HTR-8/SVneo (cell line): ENCODE measurements at regions not wholly inside any gene's neighbourhood (a gene's known extent, or its start where the extent isn't known, plus 50 kb on each side); places are given as distances from the start of the nearest gene placed in this dataset.
A peak's percentile ranks its signal among the peaks of the same experiment; 100 is the strongest.

Experiments used
- DNase-seq: peaks from one replicate; pipeline ENCODE4 v3.0.0; 2011; ENCODE audit warnings: low spot score, mixed read lengths; ENCODE audit not compliant: insufficient read length
- FAIRE-seq: peaks from 2 replicates; lab custom pipeline; 2011; peaks lifted over from hg19 to GRCh38; lab: Jason Lieb, UNC

DNA sequence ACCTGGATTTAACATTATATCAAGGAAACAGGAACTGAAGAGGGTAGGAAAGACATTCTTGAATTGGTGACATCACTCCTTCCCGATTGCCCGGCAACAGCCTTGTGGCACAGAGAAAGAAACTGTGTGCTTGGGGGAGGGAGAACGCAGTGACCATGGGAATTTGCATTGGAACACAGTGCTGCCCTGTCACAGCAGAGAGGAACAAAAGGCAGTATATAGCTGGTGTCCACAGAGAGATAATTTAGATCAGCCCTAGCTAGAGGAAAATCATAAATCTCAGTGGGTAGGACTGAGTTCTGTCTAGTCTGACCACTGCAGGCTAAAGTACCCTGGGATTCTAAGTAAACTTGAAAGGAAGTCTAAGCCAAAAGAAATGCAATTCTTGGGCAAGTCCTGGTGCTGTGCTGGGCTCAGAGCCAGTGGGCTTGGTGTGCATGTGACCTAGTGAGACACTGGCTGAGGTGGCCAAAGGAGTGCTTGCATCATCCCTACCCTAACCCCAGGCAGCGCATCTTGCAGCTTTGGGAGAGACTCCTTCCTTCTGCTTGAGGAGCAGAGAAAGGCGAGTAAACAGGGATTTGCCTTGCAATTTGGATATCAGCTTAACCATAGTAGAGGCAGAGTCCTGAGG lies 697.6 kb downstream of the HACE1 start:
- no peak for DNase-seq
- no peak for FAIRE-seq

DNA sequence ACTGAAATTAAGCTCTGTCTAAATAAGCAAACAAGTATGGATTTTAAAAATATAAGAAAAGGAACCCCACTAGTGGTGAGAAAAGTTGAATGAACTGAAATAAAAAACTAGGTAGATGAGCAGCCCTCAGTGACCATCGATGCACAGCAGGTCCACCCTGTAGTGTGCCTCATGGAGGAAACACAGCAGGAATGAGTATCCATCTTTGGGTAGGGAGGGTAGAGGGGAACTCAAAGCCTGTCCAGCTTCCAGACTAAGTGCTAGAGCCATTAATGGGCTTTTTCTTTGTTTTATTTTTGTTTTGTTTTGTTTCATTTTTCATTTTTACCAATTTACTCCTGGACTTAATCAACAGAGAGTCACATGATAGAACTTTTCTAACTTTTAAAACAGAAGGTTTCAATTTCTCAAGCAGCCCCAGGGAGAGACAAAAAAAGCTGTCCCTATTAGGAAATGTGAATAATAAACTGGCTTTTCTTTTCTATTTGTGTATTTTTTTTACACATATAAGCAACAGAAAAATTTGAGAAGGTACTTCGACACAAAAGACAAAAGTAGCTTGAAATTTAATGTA lies 700.6 kb downstream of the HACE1 start:
- FAIRE-seq (no peak), DNase-seq (no peak)

DNA sequence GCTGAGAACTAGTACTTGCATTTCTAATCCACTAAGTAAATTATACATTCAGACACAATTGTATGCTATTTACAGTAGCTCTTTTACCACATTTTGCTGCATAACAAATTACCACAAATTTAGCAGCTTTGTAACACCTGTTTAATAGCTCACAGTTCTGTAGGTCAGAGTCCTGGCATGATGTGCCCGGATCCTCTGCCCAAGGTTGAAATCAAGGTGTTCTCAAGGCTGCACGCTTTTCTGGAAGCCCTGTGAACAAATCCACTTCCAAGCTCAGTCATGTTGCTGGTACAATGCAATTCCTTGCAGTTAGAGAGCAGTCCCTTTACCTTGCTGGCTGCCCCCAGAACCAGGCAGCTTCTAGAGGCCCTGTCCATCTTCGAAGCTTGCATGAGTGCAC lies 716.0 kb downstream of the HACE1 start:
- FAIRE-seq, result no peak

DNA sequence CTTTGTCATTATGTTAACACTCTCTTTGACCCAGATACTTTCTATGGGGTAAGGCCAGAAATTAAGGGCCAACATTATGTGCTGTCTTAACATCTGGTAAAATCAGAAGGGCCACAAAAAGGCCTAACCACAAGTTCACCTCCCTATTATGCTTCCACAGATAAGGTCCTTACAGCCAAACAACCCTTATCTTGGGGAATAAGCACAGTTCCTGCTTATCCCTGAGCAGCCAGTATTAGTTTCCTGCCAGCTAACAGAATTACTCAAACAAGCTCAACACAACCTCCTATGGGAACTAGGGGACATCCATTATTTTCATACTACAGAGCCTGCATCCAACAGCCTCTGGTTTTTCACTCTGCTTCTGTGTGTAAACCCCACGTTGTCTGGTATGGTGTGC lies 724.8 kb downstream of the HACE1 start:
- FAIRE-seq (no peak), DNase-seq (no peak)

More for the DNA sequence above, 716.0 kb downstream of the HACE1 start:
- DNase-seq, result no peak

DNA sequence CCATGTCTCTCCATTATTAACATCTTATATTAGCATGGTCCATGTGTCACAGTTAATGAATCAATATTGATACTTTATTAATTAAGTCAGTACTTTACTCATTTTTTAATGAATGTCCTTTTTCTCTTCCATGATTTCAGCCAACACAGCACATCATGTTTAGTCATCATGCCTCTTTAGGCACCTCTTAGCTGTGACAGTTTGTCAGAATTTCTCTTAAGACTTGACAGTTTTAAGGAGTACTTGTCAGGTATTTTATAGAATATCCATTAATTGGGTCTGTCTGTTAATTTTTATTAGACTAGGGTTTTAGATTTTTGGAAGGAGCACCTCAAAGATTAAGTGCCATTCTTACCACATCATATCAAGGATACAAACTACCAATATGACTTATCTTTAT lies 729.4 kb downstream of the HACE1 start:
- DNase-seq, result no peak
- FAIRE-seq, result no peak

DNA sequence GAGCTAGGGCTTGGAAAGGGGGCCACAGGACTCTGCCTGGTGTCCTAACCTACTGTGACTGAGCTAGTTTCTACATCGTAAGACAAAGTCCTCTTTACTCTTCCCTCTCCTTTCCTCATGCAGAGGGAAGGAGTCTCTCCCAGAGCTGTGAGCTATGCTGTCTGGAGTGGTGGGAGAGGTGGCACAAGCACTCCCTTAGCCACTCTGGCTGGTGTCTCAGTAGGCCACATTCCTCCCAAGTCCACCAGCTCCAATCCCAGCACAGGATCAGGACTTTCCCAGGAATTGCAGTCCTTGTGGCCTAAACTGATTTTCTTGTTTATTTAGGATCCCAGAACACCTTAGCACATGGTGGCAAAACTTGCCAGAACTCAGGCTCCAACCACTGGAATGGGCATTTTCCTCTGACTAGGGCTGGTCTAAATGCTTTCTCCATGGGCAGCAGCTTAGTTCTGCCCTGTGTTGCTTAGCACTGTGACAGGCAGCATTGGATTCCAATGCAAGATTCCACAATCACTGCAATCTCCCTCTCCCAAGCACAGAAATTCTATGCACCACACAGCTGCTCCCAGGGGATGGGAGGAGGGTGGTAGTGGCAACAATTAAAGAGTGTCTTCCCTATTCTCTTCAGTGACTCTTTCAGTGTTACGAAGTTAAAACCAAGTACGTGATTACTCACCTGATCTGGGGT lies 733.3 kb downstream of the HACE1 start:
- FAIRE-seq (no peak), DNase-seq (no peak)

DNA sequence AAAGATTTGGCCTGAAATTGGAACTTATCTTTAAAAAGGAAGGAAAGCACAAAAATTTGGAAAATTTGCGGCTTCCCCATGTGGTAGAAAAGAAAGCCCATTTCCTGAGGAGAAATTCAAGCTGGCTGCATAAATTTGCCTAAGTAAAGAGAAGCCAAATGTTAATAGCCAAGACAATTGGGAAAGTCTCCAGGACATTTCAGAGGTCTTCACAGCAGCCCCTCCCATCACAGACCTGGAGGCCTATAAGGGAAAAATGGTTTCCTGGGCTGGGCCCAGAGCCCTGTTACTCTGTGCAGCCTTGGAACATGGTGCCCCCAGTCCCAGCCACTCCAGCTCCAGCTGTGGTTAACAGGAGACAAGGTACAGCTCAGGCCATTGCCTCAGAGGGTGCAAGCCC lies 736.5 kb downstream of the HACE1 start:
- FAIRE-seq (no peak), DNase-seq (no peak)

DNA sequence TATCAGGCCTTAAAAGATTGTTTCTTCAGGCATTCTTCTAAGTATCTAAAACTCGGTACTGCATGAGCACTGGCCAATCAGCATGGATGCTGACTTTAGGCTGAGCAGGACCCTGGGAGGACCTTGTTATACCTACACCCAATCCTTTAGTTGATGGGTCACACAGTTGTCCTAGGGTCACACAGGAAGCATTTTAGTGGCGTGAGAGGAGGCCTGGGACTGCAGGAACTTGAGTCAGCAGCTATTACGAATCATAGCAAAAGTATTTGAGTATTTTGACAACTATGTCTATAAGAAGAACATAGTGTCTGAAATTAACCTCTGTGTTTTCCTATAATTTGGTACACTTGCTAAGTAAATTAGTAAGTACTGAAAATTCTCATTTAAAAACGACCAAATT lies 741.4 kb downstream of the HACE1 start:
- FAIRE-seq (no peak), DNase-seq (peak; percentile 19)

DNA sequence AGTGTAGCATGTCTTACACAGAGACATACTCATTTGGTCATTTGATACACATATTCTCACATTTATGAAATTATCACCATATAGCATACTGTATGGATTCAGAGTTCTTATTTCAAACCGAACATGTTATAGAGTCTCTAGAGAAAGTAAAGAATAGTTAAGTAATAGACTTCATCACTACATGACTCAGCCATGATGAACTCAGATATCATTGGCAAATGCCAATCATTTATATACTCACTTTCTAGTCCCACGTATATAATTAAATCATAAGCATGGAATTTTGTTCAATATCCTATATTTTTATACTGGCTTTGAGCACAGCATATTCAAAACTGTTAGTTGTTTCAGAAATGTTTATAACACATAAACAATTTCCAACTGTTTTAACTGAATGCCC lies 749.9 kb downstream of the HACE1 start:
- FAIRE-seq (no peak), DNase-seq (no peak)

DNA sequence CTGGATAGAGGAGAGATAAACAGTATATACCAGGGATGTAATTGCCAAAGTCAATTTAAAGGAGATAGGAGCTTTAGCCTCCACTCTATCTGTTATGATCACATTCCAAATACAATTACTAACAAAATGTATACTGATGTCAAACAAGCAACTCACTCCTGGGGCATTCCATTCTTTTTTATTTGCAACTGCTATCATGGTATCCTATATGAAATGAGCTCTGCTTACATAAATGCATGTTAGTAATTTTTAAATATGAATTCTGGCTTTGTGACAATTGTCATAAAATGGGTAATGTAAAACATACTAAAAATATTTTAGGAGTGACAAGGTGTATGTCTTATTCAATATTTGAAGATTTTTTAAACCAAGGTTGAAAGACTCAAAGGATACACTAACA lies 751.1 kb downstream of the HACE1 start:
- no peak for DNase-seq
- no peak for FAIRE-seq

DNA sequence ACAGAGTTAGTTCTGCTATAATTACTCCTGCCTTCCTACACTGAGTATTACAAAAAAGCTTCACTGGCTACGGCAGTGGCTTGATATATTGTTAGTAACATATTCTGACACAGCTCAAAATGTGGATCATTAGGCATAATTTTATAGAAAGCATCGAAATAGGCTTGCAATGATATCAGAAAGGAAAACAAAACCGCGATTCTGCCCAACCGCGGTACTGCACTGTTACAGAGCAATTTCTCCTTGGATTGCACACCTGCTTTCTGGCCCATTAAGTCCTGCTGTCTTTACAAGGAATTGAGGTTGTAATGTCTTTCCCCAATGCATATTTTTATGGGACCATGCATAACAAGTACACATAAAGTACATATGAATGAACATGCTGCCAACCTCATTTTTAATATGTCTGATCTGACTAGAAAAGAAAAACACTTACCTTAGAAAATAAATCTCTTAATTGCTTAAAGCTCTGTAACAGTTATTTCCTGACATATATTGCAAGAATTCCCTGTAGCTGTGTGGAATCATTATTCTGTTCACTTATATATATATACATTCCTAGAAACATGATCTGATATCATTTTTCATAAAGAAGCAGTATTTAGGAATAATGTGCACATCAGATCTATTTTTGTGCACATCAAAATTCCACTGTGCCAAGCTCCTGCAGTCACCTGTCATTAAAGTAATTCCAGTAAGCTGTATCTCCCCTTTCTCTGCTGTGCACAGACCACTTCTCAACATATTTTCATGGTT lies 763.9 kb downstream of the HACE1 start:
- DNase-seq (no peak), FAIRE-seq (no peak)

DNA sequence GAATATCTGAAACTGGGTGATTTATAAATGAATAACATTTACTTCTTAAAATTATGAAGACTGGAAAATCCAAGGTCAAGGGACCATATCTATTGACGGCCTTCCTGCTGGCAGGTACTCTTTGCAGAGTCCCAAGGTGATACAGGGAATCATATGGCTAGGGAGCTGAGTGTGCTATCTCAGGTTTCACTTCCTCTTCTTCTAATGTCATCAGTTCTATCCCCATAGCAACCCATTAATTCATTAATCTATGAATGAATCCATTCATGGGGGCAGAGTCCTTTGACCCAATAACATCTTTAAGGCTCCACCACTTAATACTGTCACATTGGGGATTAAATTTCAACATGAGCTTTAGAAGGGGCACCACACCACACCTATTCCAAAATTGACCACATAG lies 772.0 kb downstream of the HACE1 start:
- DNase-seq, result no peak
- no peak for FAIRE-seq

DNA sequence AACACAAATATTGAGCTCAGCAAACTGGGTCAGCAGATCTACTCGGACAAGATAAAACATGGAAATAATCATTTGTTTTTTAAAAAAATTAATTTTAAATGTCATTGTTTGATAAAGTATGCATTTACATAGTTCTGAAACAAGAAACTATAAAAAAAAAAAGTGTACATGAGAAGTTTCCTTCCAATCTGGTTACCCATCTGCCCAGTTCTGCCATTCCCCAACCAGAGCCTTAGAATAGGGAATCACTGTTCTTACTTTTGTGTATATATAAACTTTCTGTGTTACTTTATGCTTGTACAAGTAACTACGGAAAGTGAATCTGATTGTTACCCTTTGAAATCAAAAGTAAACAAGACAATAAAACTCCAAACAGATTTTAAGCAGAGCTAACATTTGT lies 791.4 kb downstream of the HACE1 start:
- FAIRE-seq, result no peak
- DNase-seq, result no peak

DNA sequence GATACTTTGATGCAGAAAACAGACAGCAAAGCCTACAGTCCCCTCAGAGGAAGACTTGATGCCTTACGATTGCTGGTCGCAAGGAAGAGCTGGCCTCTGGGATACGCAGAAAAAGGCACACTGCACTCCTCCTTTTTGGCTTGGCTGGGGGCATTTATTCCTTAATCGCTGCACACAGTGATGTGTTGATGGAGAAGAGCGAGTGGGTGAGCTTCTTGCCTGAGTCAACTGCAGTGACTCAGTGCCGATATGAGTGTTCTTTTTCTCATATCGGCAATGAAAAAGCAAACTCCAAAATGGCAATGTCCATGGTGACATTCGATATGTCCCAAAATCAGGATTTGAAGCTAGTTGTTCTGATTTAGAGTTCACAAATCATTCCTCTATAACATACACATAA lies 794.8 kb downstream of the HACE1 start:
- DNase-seq, result no peak
- no peak for FAIRE-seq

DNA sequence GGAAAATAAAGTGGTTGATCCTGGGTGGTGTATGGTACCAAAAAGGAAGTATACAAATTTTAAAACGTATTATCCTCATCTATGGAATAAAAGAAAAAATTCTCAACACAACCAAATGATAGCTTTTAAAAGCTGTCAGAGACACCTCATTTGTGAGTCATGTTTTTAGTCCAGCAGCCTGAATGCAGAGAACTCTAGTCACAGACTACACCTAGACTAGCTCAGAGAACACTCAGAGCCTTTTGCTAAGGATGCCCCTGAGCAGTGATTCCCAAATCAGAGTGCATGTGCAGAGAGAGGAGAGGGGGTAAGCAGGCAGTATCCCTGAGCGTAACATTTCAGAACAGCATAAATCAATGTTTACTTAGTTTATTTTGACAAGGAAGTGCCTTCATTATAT lies 809.3 kb downstream of the HACE1 start:
- no peak for FAIRE-seq
- DNase-seq, result no peak

DNA sequence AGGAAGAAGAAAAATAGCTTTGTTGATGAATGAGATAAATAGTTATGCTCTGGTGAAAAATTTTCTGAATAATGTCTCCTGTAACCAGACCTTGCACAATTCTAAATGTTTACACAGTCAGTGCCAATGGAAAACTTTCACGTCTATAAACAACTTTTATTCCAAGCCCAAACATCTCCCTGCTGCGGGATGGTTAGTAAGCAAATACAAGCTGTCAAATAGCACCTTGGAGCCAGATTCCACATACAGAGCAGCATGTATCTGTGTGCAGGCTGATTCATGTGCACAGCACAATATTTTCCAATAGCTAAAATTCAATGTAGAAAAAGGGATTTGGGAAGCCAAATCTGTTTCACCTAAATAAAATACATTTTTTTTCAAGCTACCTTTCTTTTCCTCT lies 813.3 kb downstream of the HACE1 start:
- no peak for DNase-seq

DNA sequence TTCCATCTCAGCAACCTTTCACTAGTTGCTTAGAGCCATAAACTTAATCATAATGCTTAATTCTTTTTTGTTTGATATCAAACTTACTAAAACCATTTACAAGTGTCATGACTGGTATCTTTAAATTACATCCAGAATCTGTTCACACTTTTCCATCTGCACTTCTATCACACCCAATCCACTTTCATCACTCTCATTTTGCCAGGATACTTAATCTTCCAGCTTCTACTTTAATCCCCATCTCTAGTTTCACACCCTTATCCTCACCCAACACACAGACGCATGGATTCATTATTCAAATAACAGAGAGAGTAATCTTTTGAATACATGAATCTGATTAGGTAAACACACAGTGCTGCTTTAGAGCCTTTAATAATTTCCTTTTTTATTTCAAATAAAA lies 828.4 kb downstream of the HACE1 start:
- FAIRE-seq (no peak), DNase-seq (no peak)

More for the DNA sequence above, 813.3 kb downstream of the HACE1 start:
- no peak for FAIRE-seq

DNA sequence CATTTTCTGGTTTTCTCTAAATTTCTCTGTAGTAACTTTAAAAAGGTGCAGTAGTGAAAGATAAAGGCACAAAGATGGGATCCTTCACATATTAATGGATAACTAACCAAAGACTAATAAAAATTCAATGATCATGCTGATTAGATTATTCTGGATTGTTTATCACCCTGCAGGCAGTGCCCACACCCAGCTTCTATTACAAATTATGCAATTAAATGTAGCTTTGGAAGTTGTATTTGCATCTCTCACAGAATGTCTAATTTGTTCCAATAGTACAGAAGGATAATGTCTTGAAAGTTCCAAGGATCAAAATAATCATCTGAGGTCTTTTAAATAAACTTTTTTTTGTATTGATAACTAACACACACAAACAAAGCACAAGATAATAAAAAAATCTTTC lies 837.6 kb downstream of the HACE1 start:
- FAIRE-seq, result no peak
- DNase-seq, result no peak

DNA sequence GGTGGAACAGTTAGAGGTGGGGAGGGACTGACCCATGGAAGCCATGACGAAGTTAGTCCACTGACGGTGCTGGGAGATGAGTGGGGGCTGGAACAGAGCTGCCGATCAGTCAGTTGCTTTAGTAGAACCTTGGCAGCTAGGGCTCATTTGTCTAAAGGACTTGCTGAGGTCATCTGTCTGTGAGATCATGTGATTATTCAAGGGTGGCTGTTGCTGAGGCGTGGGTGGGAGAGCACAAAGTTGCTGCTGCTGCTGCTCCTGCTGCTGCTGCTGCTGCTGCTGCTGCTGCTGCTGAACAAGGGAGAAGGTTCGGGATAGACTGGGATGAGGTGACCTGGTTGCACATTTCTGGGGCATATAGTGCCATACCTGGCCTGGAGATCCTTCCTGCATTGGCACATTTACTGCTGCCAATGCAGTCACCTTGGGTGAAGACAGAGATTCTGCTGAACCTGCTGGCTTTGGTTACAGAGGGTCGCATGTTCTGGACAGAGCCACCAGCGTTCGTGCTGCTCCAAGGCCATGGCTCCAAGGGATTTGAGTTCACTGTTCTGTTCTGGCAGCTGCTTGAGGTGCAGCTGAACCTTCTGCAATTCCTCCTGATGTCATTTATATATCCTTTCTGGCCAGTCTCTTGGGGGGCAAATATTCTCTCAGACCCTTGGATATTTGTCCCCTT lies 840.5 kb downstream of the HACE1 start:
- FAIRE-seq, result no peak
- no peak for DNase-seq
